ENCODE measurements at regions not wholly inside any gene's neighbourhood (a gene's known extent, or its start where the extent isn't known, plus 50 kb on each side); places are given as distances from the start of the nearest gene placed in this dataset.
"Not testable (repeated sequence)": the region's sequence is repeated elsewhere in the genome, so short reads cannot be mapped to it uniquely, and the experiment has no call there.

DNA sequence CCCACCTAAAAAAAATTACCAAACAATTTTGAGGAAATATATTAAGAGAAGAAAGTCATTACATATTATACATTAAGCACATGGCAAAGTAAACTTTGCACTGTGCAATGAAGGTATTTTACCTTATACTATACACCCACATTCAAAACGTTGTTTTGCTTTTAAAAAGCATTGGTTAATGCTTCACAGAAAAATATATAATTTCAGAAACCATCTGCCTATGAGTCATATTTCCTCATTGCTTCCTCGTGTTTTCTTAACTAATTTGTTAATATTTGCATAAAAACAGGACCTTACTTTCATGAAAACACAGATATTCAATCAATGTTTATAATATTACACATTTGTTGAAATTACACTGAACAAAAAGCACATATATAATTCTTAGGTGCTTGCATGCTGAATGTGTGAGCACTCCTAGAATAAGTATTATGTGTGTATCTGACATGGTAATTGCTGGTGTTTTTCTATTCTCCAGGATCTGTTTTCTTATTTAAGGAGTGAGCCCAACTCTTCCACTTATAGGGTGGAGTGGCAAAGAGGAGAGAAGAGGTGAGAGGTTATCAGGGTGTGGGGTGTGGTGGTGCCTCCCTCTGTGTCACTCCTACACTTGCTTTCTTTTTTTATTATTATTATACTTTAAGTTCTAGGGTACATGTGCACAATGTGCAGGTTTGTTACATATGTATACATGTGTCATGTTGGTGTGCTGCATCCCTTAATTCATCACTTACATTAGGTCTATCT, 95.1 kb upstream of the IQCM start:
- Mint-ChIP-seq H3K4me1 (no peaks in the 10 kb centered on the region), H3K27ac (no peak overlapping the region), H3K36me3 (ENCODE audit: low read depth) (no peaks in the 10 kb centered on the region), H3K27me3 (peaks cover 5% of the 10 kb centered on the region), H3K4me3 (no peak overlapping the region), H3K9me3 (no peaks in the 10 kb centered on the region)
- no peak for ATAC-seq (replicated peaks)

GRCh38 chr4:149911354-149911753, 95.7 kb upstream of the IQCM start:
- Mint-ChIP-seq H3K4me3 (no peak overlapping the region), H3K27me3 (peaks cover 5% of the 10 kb centered on the region), H3K9me3 (no peaks in the 10 kb centered on the region), H3K27ac (no peak overlapping the region), H3K36me3 (ENCODE audit: low read depth) (no peaks in the 10 kb centered on the region), H3K4me1 (no peaks in the 10 kb centered on the region)
- no peak for ATAC-seq (replicated peaks)

- H3K27me3 Mint-ChIP-seq = peaks cover 5% of the 10 kb centered on the region
- no peak for ATAC-seq (replicated peaks)
- H3K36me3 Mint-ChIP-seq (ENCODE audit: low read depth) = no peaks in the 10 kb centered on the region
- no peak overlapping the region for H3K4me3 Mint-ChIP-seq
- no peaks in the 10 kb centered on the region for H3K4me1 Mint-ChIP-seq
- H3K27ac Mint-ChIP-seq = no peak overlapping the region
- H3K9me3 Mint-ChIP-seq = no peaks in the 10 kb centered on the region
Observed at GRCh38 chr4:149912000-149912399, 96.4 kb upstream of the IQCM start.

DNA sequence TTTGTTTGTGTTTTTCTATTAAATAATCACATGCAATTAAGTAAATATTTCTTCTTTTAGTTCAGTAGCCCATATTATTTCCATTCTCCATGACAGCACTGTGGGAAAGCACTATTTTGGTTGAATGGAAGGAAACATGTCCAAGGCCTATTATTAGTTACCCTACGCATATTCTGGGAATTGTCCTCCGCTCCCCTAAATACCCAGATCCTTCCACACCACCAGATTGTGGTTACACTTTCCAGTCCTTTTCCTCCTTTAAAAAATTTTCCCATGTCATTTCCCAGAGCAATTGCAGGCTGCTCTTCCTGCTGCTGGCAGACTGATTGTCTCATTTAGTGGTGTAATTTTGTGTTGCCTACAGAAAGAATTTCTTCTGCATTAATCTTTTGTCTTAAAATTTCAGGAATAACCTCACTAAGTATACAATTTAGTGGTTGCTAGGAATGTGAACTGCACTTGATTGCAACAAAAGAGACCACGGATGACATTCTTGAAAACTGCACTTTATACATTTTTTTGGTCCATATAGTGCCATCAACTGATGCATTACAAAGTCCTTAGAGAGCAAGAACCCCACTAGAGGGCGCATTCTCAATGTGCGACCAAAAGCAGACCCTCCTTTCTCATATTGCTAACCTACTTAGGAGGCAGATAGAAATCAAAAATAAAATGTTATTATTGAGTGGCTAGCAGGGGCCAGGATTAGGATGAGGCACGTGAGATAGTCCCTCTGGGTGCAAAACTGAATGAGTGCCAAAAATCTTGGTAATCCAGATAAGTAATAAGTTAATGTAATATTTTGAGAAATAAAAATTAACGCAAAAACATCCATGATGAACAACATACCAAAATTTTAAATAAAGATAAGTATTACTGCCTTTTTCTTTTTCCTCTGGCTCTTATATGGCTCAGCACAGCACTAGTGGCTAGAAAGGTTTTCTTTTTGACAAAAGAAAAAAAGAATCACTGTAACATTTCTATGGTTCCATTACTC, 98.8 kb upstream of the IQCM start:
- no peaks in the 10 kb centered on the region for H3K36me3 Mint-ChIP-seq (ENCODE audit: low read depth)
- H3K4me1 Mint-ChIP-seq = no peaks in the 10 kb centered on the region
- peaks cover 5% of the 10 kb centered on the region for H3K27me3 Mint-ChIP-seq
- ATAC-seq (replicated peaks) = no peak
- no peaks in the 10 kb centered on the region for H3K9me3 Mint-ChIP-seq
- H3K27ac Mint-ChIP-seq = no peak overlapping the region
- no peak overlapping the region for H3K4me3 Mint-ChIP-seq

GRCh38 chr4:149915735-149916134, 100.1 kb upstream of the IQCM start:
- not testable (repeated sequence) for ATAC-seq (replicated peaks); H3K4me3 Mint-ChIP-seq; H3K36me3 Mint-ChIP-seq (ENCODE audit: low read depth); H3K9me3 Mint-ChIP-seq; H3K27me3 Mint-ChIP-seq; H3K4me1 Mint-ChIP-seq; H3K27ac Mint-ChIP-seq

DNA sequence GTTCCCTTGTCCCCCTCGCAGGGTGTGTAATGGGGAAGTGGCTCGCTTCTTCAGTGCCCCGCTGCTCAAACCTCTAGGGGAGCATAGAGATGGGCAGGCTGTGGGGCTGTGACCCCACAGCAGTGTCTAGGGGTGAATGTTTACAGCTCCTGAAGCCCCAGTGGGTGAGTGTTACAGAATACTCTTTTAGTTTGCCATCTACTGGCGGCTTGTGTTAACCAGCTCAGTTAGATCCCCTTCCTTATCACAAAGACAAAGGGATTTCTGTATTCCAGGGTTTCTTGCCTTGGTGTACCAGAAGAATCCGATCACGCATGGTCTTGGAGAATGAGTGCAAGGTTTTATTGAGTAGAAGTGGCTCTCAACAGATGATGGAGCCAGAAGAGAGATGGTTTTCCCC, 108.1 kb upstream of the IQCM start:
- H3K36me3 Mint-ChIP-seq (ENCODE audit: low read depth) = no peaks in the 10 kb centered on the region
- no peak overlapping the region for H3K27ac Mint-ChIP-seq
- no peak for ATAC-seq (replicated peaks)
- H3K27me3 Mint-ChIP-seq = no peaks in the 10 kb centered on the region
- no peak overlapping the region for H3K4me3 Mint-ChIP-seq
- H3K9me3 Mint-ChIP-seq = no peaks in the 10 kb centered on the region
- H3K4me1 Mint-ChIP-seq = no peaks in the 10 kb centered on the region

GRCh38 chr4:149927514-149927913, 111.9 kb upstream of the IQCM start:
- H3K9me3 Mint-ChIP-seq = no peaks in the 10 kb centered on the region
- no peak overlapping the region for H3K27ac Mint-ChIP-seq
- ATAC-seq (replicated peaks) = no peak
- H3K36me3 Mint-ChIP-seq (ENCODE audit: low read depth) = no peaks in the 10 kb centered on the region
- no peaks in the 10 kb centered on the region for H3K4me1 Mint-ChIP-seq
- H3K27me3 Mint-ChIP-seq = no peaks in the 10 kb centered on the region
- no peak overlapping the region for H3K4me3 Mint-ChIP-seq

- no peak overlapping the region for H3K4me3 Mint-ChIP-seq
- H3K27me3 Mint-ChIP-seq = peaks cover 1% of the 10 kb centered on the region
- no peaks in the 10 kb centered on the region for H3K9me3 Mint-ChIP-seq
- H3K36me3 Mint-ChIP-seq (ENCODE audit: low read depth) = no peaks in the 10 kb centered on the region
- H3K27ac Mint-ChIP-seq = no peak overlapping the region
- no peak for ATAC-seq (replicated peaks)
- no peaks in the 10 kb centered on the region for H3K4me1 Mint-ChIP-seq
Observed at GRCh38 chr4:149928507-149928906, 112.9 kb upstream of the IQCM start.

DNA sequence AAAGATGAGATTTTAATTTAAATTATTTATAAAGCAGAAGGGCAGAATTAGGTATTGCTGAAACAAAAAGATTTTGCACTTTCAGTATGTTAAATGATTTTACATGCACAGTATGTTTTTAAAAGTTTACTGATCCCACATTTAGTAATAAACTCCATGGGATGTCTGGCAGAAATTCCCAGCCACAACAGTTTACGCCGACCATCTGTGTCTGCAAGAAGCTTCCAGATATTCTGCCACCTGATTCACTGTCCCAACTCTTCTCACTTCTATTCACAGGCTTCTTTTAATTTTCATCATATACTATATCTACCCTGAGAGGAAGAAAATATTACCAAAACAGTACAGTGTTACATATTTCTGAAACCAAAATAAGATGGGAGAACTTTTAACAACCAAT, 115.8 kb upstream of the IQCM start:
- Mint-ChIP-seq H3K9me3 (no peaks in the 10 kb centered on the region), H3K36me3 (ENCODE audit: low read depth) (no peaks in the 10 kb centered on the region), H3K27ac (no peak overlapping the region), H3K4me3 (no peak overlapping the region), H3K4me1 (no peaks in the 10 kb centered on the region), H3K27me3 (peaks cover 3% of the 10 kb centered on the region)
- ATAC-seq (replicated peaks) = no peak

DNA sequence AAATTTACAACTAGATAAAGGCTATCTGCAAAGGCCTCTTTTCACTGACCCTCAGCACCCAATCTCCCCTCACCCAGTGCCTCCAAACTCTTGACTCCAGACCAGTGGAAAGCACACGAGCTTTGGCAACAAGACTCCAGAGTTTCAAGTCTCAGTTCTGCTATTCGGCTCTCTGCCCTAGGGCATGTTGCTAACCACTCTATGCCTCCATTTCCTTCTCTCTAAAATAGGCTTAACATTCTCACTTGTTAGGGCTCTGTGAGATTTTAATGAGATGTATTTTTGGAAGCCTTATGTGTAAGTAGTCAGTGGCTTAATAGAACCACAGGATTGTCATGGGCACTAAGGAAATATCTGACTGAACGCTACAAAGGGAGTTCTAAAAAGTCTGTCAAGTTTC, 116.5 kb upstream of the IQCM start:
- Mint-ChIP-seq H3K27me3 (peaks cover 3% of the 10 kb centered on the region), H3K4me3 (no peak overlapping the region), H3K9me3 (no peaks in the 10 kb centered on the region), H3K4me1 (no peaks in the 10 kb centered on the region), H3K36me3 (ENCODE audit: low read depth) (no peaks in the 10 kb centered on the region), H3K27ac (no peak overlapping the region)
- ATAC-seq (replicated peaks) = no peak

DNA sequence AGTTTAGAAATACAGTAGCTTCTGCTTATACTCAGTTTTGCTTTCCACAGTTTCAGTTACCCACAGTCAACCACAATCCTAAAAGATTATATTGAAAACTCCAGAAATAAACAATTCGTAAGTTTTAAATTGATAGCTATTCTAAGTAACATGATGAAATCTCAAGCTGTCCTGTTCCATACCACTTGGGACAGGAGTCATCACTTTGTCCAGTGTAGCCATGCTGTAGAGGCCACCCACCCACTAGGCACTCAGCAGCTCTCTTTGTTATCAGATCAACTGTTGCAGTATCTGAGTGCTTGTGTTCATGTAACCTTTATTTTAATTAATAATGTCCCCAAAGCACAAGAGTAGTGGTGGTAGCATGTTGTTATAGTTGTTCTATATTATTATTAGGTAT, 117.5 kb upstream of the IQCM start:
- no peak for ATAC-seq (replicated peaks)
- peaks cover 3% of the 10 kb centered on the region for H3K27me3 Mint-ChIP-seq
- H3K4me3 Mint-ChIP-seq = no peak overlapping the region
- H3K27ac Mint-ChIP-seq = no peak overlapping the region
- no peaks in the 10 kb centered on the region for H3K36me3 Mint-ChIP-seq (ENCODE audit: low read depth)
- peaks cover 2% of the 10 kb centered on the region for H3K9me3 Mint-ChIP-seq
- H3K4me1 Mint-ChIP-seq = no peaks in the 10 kb centered on the region

- Mint-ChIP-seq H3K27me3 (peaks cover 3% of the 10 kb centered on the region), H3K4me3 (no peak overlapping the region), H3K36me3 (ENCODE audit: low read depth) (no peaks in the 10 kb centered on the region), H3K9me3 (peaks cover 5% of the 10 kb centered on the region), H3K4me1 (no peaks in the 10 kb centered on the region), H3K27ac (no peak overlapping the region)
- ATAC-seq (replicated peaks) = no peak
Observed at GRCh38 chr4:149933883-149934282, 118.2 kb upstream of the IQCM start.

DNA sequence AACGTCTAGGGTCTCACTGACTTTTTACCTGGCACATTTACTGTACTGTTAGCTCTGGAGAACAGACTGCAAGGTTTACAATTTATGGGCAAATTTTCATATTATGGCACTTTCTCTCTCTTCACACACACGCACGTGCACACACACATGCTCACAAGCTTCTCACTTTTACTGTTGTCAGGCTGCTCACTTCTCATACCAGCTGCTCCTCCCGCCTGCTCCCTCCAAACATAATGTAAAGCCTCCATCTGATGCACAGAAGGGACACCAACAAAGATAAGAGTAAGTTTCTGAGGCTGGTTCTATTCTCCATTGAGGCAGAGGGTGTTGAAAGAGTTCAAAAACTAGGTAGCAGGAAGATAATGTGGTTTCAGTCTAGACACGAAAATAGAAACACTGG, 128.9 kb upstream of the DCLK2 start:
- Mint-ChIP-seq H3K9me3 (no peaks in the 10 kb centered on the region), H3K27ac (no peak overlapping the region), H3K27me3 (peaks cover 12% of the 10 kb centered on the region), H3K4me1 (no peaks in the 10 kb centered on the region), H3K36me3 (ENCODE audit: low read depth) (no peaks in the 10 kb centered on the region), H3K4me3 (no peak overlapping the region)
- ATAC-seq (replicated peaks) = no peak

DNA sequence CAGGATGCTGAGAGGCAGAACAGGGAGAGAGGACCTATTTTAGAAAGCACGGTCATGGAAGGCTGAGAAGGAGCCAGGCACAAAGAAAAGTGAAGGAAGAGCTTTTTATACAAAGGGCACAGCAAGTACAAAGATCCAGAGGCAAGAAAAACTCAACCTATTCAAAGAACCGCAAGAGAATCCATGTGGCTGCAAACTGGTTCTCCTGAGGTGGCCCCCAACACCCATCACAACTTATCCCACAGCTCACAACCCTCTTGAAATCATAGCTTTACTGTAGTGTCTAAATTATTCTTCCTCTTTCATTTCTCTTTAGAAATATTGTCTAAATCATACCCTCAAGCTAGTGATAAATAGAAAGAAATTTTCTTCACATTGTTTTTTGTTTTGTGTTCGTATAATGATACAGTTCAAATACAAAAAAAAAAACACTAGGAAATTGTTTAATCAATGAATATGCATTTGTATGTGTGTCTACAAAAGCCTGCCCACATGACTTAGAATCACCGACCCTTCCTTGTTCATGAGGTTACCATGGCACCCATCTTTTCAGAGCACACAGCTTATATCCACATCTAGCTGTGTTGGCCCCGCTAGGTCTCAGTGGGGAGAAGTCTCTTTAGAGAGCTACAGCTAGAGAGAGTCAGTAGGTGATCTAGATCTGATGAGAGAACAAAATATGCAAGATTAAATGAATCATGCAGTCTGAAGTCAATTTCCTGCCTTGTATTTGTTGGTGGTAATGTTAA, 126.9 kb upstream of the DCLK2 start:
- H3K27ac Mint-ChIP-seq = no peak overlapping the region
- H3K36me3 Mint-ChIP-seq (ENCODE audit: low read depth) = no peaks in the 10 kb centered on the region
- no peak for ATAC-seq (replicated peaks)
- no peaks in the 10 kb centered on the region for H3K4me1 Mint-ChIP-seq
- H3K9me3 Mint-ChIP-seq = no peaks in the 10 kb centered on the region
- H3K27me3 Mint-ChIP-seq = peaks cover 12% of the 10 kb centered on the region
- no peak overlapping the region for H3K4me3 Mint-ChIP-seq

All from activated T-helper 17 cell treated with anti-CD3 and anti-CD28 coated beads, Interleukin-2, amount 50 U/mL, for 72 hours (primary cell).